GM19035 (cell line): ENCODE measurements at regions not wholly inside any gene's neighbourhood (a gene's known extent, or its start where the extent isn't known, plus 50 kb on each side); places are given as distances from the start of the nearest gene placed in this dataset.

Source experiments
- ATAC-seq: cut with Tn5 transposase; IDR thresholded peaks from one replicate; pipeline ENCODE4 v1.9.1; 2021; ENCODE audit not compliant: unreplicated experiment

DNA sequence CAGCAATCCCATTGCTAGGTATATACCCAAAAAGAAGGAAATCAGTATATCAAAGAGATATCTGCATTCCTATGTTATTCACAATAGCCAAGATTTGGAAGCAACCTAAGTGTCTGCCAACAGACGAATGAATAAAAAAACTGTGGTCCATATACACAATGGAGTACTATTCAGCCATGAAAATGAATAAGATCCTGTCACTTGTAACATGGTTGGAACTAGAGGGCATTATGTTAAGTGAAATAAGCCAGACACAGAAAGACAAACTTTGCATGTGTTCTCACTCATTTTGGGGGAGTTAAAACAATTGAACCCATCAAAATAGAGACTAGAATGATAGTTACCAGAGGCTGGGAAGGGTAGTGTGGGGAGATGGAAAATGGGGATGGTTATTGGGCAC lies 323.5 kb upstream of the NFE2L3 start:
- no peak for ATAC-seq

DNA sequence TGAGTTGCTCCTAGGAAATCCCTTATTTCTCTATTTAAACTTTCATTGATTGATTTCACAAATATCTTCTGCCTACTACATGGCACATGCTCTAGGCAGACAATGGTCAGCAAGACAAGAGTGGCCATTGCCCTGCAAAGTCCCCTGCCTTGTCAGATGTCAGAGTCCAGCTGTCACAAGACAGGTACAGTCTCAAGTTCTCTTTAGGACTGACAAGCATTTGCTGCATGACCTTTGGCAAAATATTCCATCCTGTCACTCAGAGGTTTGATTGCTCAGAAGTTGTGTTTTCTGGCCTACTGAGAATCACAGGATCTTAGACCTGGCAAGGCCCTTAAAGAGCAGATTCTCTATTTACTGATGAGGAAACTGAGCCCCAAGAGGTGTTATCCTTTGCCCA lies 322.3 kb upstream of the NFE2L3 start:
- ATAC-seq, result no peak

DNA sequence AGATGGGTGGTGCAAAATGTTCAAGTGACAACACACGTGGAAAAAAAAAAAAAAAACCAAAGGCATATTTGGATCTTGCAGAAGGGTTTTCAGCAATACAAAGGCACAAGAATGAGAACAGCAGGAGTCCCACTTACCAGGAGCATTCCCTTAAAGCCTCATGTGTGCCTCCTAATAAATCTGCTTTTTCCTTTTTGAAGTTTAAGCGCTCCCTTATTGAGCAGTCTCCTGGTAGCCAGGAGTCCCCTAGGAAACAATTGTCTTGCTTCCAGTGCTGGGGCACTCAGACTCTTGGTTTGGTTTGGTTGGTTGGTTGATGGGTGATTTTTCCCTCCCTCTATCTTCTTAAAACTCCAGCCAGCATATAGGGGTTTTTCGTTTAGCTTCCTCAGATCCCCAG lies 321.8 kb upstream of the NFE2L3 start:
- ATAC-seq, result no peak

- no peak for ATAC-seq
Measured at GRCh38 chr7:25831062-25831691, 320.8 kb upstream of the NFE2L3 start.

DNA sequence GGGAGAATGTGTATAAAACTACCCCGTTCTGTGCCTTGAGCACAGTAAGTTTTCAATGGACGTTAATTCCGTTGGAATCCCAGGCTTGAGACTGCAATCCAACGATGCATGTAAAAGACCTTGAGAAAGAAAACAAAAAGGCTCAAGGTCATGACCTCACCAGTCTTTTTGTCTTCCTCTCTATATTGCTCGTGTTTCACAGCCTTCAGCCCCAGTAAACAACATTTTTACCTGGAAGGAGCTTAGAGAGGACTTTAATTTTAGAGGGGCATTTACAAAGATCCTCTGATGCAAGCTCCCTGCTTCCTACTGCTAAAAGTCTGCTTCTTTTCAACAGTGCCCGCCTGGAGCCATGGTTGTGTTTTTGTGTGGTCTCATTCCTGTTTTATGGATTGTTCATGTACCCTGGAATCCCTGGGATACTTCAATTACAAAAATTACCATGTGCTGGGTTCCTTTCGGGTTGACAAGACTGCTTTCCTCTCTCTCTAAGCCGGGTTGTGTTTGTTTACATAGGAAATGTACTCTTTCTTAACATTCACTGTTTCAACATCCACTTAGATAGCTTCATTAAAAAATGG lies 320.1 kb upstream of the NFE2L3 start:
- ATAC-seq, result no peak

DNA sequence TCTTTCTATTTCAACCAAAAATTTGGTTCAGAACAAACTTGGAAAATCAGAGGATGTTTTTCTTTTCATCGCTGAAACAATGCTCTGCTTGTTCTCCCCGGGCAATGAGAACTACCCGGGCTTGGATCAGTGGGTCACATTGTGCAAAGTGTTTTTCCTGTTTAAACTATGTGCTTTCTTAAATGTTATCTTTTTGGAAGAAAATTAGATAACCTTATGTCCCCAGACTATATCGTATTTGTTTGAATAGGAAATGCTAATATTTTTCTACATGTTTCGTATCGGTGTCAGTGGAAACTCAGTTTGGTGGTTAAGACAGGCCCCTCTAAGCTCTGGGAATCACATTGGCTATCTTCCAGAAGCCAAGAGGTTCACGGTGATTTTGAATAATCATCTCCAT lies 319.5 kb upstream of the NFE2L3 start:
- ATAC-seq, result no peak

- no peak for ATAC-seq
Measured at GRCh38 chr7:25832929-25833328, 319.1 kb upstream of the NFE2L3 start.

- ATAC-seq, result no peak
Measured at GRCh38 chr7:25834050-25834449, 317.9 kb upstream of the NFE2L3 start.

- ATAC-seq, result no peak
Measured at GRCh38 chr7:25835197-25835596, 316.8 kb upstream of the NFE2L3 start.

DNA sequence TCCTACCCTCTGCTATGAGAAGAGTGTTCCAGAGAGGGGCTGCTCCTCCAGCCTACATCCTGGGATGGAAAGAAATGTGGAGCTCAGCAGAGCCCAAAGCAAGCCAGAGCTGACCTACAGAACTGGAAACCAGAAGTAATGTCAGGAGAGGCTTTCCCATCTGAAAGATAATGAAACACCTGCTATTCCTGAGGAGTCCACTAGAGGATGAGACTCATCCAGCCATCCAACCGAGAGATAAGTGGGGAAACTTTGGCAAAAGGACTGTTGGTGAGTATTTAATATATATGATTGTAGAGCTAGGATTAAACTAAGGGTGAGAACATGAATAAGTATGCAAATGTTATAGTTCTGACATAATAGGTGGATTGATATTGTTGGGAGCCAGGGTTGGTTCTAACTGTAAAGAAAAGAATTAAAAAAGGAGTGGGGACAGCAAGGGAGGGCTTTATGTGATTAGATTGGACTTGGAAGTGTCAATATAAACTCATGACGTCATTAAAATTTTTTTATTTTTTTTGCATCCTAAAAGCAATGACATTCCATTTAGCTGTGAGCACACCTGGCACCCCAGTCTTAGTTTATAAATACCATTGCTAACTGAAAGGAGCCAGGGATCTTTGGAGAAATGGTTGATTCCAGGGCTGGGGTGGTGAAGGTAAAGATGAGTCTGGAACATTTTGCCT lies 312.8 kb upstream of the NFE2L3 start:
- no peak for ATAC-seq

GRCh38 chr7:25840209-25840792 lies 311.7 kb upstream of the NFE2L3 start:
- no peak for ATAC-seq

GRCh38 chr7:25841575-25841974 lies 310.4 kb upstream of the NFE2L3 start:
- no peak for ATAC-seq

GRCh38 chr7:25842201-25842733 lies 309.7 kb upstream of the NFE2L3 start:
- ATAC-seq, result no peak

DNA sequence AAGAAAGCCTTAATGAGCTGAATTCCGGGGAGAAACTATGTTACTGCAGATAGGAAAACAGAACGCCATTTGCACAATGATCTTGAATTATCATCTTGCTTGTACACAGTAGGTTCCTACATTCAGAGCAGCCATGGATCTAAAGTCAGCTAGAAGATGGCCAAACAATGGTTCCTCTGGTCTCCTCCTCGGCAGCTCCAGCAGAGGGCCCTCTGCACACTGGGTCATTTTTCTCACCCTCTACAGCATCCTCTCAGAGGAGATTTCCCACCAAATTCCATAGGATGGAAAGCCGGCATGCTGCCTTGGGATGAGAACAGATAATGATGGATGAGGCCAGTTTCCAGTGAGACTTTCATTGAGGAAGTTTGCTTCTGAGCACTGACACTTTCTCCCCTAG lies 308.5 kb upstream of the NFE2L3 start:
- ATAC-seq, result no peak

DNA sequence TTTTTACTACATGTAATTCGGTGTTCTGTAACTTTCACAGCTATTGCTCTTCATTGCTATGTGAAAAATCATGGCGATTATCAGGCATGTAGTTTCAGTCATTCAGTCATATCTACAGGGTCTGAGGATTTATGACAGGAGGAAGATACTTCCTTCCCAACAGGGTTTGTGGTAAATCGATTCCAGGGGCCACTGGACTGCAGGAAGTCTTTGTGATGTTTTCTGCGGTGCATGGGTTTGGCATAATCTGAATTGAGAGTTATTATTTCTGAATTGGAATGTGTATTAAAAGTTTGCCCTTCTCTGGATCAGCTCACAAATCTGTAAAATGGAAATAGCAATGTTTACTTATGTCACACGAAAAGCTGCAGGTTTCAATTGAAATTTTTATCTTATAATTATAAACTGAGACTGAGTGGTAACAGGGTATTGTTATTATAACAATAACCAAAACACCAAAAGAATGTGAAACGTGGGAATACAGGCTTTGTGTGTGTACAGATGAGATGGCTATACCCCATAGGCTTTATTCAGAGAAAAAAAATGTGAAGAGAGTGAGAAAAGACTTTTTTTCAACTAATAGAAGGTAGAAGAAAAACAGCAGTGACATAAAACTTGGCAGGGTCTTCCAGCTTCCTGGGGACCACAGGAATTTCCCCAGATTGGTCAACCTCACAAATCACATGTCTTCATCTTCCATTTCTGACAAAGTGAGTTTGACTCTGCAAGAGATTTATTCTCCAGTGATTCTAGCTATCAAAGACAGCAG lies 307.7 kb upstream of the NFE2L3 start:
- ATAC-seq, result no peak

DNA sequence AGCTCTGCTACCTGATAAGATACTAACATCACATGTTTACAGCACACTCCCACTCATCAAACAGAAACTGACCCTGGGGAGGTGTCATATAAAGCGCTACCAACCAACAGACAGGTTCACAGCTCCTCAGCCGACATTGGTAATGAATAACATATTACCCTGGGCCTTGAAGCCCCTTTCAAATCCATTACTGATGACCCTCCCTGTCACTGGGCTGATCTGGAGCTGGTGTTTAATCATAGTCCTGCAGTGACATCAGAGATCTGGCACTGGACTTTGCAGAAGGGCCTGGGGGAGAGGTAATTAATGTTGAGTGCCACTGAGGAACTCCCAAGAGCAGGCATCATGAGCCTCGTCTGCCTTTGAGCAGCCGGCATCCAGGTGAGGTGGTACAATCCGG lies 306.5 kb upstream of the NFE2L3 start:
- no peak for ATAC-seq

DNA sequence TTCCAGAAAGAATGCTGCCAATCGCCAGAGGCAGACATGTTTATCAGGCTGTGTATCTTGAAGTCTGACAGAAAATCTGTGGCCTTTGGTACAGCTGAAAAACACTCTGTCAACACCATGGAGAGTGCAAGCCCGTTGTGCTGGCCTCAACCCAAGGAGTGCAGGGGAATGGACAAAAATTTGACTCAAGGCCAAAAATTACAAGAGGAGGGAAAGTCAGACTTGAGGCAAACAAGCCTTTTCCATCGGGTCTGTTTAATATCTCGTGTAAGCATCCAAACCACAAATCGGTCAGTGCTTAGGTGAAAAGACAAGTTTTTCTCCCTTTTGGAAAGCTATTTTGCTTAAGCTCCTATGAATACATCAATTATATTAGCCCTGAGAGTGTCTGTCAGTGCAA lies 305.3 kb upstream of the NFE2L3 start:
- no peak for ATAC-seq

DNA sequence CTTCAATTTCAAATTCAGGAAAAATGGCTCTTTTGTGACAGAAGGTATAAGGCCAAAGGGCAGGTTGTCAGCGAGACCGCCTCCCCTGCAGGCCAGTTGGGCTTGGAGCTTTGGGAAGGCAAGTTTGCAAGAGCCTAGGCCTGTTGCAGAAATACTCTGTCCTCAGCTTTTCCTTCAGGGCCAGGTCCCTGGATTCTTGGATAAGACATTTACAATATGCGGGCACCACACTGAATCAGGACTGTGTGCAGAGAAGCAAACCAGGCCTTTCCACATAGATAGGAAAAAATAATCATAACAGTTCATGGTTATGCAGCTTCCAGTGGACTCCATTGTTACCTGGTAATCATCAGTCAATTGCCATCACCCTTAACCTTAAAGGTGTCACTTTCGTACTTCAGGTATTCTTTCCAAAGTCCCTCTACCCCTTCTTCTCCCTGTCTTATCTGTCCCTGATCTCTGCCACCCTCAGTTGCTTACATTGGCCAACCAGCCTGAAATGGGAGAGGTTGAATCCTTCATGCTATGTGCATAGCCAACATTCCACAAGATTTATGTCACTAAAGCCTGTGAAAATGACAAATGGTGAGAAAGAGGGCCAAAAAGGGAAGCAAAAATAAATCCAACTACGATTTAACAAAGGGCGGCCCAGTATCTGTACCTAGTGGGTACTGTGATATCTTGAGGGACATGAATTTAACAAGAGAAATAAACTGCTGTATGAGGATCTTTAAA lies 304.5 kb upstream of the NFE2L3 start:
- ATAC-seq, result no peak

GRCh38 chr7:25849500-25850184 lies 302.4 kb upstream of the NFE2L3 start:
- no peak for ATAC-seq

- ATAC-seq, result no peak
Measured at GRCh38 chr7:25850216-25850615, 301.8 kb upstream of the NFE2L3 start.
